Esophagus muscularis mucosa (tissue), 4 donors: ENCODE measurements at regions not wholly inside any gene's neighbourhood (a gene's known extent, or its start where the extent isn't known, plus 50 kb on each side); places are given as distances from the start of the nearest gene placed in this dataset.

Experiments
- DNase-seq: peaks from one replicate; pipeline ENCODE4 v3.0.0-alpha.2; 2017; ENCODE audit errors: extremely low spot score
- H3K27ac ChIP-seq, 4 donors: fragments of 200-600 bp; sonication (generic); replicated peaks in 1 of 4; 1 replicate in 3 of 4; 2 replicates in 1 of 4; pipeline ENCODE4 v1.5.1; 2016 to 2019; ENCODE audit warnings: mild to moderate bottlenecking in 1 of 4
- H3K27me3 ChIP-seq, 4 donors: fragments of 200-600 bp; sonication (generic); one replicate each; pipeline versions ENCODE4 v1.5.1 to v1.6.0; 2016 to 2019
- H3K36me3 ChIP-seq, 4 donors: fragments of 200-600 bp; sonication (generic); one replicate each; pipeline ENCODE4 v1.5.1; 2016 to 2019
- H3K4me1 ChIP-seq, 4 donors: fragments of 200-600 bp; sonication (generic); one replicate each; pipeline ENCODE4 v1.5.1; 2016 to 2019
- H3K4me3 ChIP-seq, 4 donors: fragments of 200-600 bp; sonication (generic); 1 replicate in 2 of 4; 2 replicates in 2 of 4; pipeline ENCODE4 v1.5.1; 2016 to 2019; ENCODE audit warnings: mild to moderate bottlenecking in 4 of 4, moderate library complexity in 1 of 4
- H3K9me3 ChIP-seq, 4 donors: fragments of 200-600 bp; sonication (generic); 1 replicate in 3 of 4; 2 replicates in 1 of 4; pipeline ENCODE4 v1.5.1; 2016 to 2019
- CTCF ChIP-seq, 3 experiments: fragments of 200-600 bp in 2 of 3; fragments of 450-650 bp in 1 of 3; sonication (generic) in 2 of 3; IDR thresholded peaks; one replicate each; pipeline ENCODE4 v1.5.1; 2017 to 2019; ENCODE audit warnings: antibody characterized with exemption in 3 of 3, mild to moderate bottlenecking in 2 of 3, moderate library complexity in 1 of 3
- EP300 ChIP-seq: sonication (generic); formaldehyde crosslinking; IDR thresholded peaks from one replicate; pipeline ENCODE4 v1.6.1; 2017; ENCODE audit warnings: antibody characterized with exemption
- POLR2A ChIP-seq: fragments of 450-650 bp; IDR thresholded peaks from one replicate; pipeline ENCODE4 v1.6.1; 2017; ENCODE audit warnings: antibody characterized with exemption, moderate library complexity, mild to moderate bottlenecking, low read depth
- POLR2AphosphoS5 ChIP-seq, 2 donors: sonication (generic); formaldehyde crosslinking; IDR thresholded peaks; one replicate each; pipeline ENCODE4 v1.6.1; 2017; ENCODE audit warnings: antibody characterized with exemption in 2 of 2
- WGBS: methylation state at CpG from one replicate; pipeline ENCODE4 v1.1.5; 2018; 5-methylcytosine and 5-hydroxymethylcytosine counted together
- intact Hi-C: fragments of 100-400 bp; cut with DNase I; formaldehyde crosslinking; loops from one replicate; pipeline ENCODE4 v1.15.1; 2023

- TF ChIP-seq CTCF (IDR thresholded peaks at IDR 0.05): no peak
- no peak for TF ChIP-seq POLR2AphosphoS5 (IDR thresholded peaks at IDR 0.05)
- TF ChIP-seq EP300: no peak
- no peak for TF ChIP-seq POLR2A
- H3K27me3 ChIP-seq: no peaks in the 10 kb centered on the region
- intact Hi-C loops: no loop called here
- no peaks in the 10 kb centered on the region for H3K4me1 ChIP-seq
- no peak for DNase-seq
- no peaks in the 10 kb centered on the region for H3K36me3 ChIP-seq
- no peak overlapping the region for H3K27ac ChIP-seq
- WGBS: 60% methylated on average over 2 of the region's 2 CpGs
- no peak overlapping the region for H3K4me3 ChIP-seq
- H3K9me3 ChIP-seq: no peaks in the 10 kb centered on the region
Observed at GRCh38 chr6:114740547-114740946, 397.7 kb upstream of the HS3ST5 start.

GRCh38 chr6:114739656-114740055 is 396.8 kb upstream of the HS3ST5 start:
- no peak for DNase-seq
- no peak for TF ChIP-seq CTCF (IDR thresholded peaks at IDR 0.05)
- TF ChIP-seq EP300: no peak
- no peak for TF ChIP-seq POLR2A
- TF ChIP-seq POLR2AphosphoS5 (IDR thresholded peaks at IDR 0.05): no peak
- Histone ChIP-seq H3K4me1 (no peaks in the 10 kb centered on the region), H3K27me3 (no peaks in the 10 kb centered on the region), H3K27ac (no peak overlapping the region), H3K9me3 (no peaks in the 10 kb centered on the region), H3K36me3 (no peaks in the 10 kb centered on the region), H3K4me3 (no peak overlapping the region)
- 73% methylated on average over 1 of the region's 1 CpG for WGBS
- intact Hi-C loops: no loop called here

GRCh38 chr6:114735025-114735735 is 392.4 kb upstream of the HS3ST5 start:
- TF ChIP-seq POLR2AphosphoS5 (IDR thresholded peaks at IDR 0.05) (no peak), EP300 (no peak), CTCF (IDR thresholded peaks at IDR 0.05) (no peak), POLR2A (no peak)
- 61% methylated on average over 5 of the region's 5 CpGs for WGBS
- intact Hi-C loops: no loop called here
- Histone ChIP-seq H3K27me3 (no peaks in the 10 kb centered on the region), H3K4me3 (no peak overlapping the region), H3K36me3 (no peaks in the 10 kb centered on the region), H3K4me1 (no peaks in the 10 kb centered on the region), H3K9me3 (no peaks in the 10 kb centered on the region), H3K27ac (no peak overlapping the region)
- no peak for DNase-seq

- intact Hi-C loops: no loop called here
- H3K4me1 ChIP-seq: no peaks in the 10 kb centered on the region
- 88% methylated on average over 1 of the region's 1 CpG for WGBS
- TF ChIP-seq CTCF (IDR thresholded peaks at IDR 0.05) (no peak), POLR2AphosphoS5 (IDR thresholded peaks at IDR 0.05) (no peak), EP300 (no peak), POLR2A (no peak)
- H3K4me3 ChIP-seq: no peak overlapping the region
- DNase-seq: no peak
- H3K27ac ChIP-seq: no peak overlapping the region
- H3K9me3 ChIP-seq: no peaks in the 10 kb centered on the region
- H3K36me3 ChIP-seq: no peaks in the 10 kb centered on the region
- H3K27me3 ChIP-seq: no peaks in the 10 kb centered on the region
Observed at GRCh38 chr6:114733596-114733995, 390.8 kb upstream of the HS3ST5 start.

GRCh38 chr6:114718716-114719270 is 376.0 kb upstream of the HS3ST5 start:
- H3K9me3 ChIP-seq: no peaks in the 10 kb centered on the region
- H3K27ac ChIP-seq: no peak overlapping the region
- no peaks in the 10 kb centered on the region for H3K27me3 ChIP-seq
- H3K36me3 ChIP-seq: no peaks in the 10 kb centered on the region
- intact Hi-C loops: no loop called here
- no peak overlapping the region for H3K4me3 ChIP-seq
- no peaks in the 10 kb centered on the region for H3K4me1 ChIP-seq
- TF ChIP-seq POLR2A: no peak
- no peak for TF ChIP-seq POLR2AphosphoS5 (IDR thresholded peaks at IDR 0.05)
- no peak for TF ChIP-seq EP300
- TF ChIP-seq CTCF (IDR thresholded peaks at IDR 0.05): no peak
- 75% methylated on average over 2 of the region's 2 CpGs for WGBS
- no peak for DNase-seq
